ENCODE measurements at regions not wholly inside any gene's neighbourhood (a gene's known extent, or its start where the extent isn't known, plus 50 kb on each side); places are given as distances from the start of the nearest gene placed in this dataset.

DNA sequence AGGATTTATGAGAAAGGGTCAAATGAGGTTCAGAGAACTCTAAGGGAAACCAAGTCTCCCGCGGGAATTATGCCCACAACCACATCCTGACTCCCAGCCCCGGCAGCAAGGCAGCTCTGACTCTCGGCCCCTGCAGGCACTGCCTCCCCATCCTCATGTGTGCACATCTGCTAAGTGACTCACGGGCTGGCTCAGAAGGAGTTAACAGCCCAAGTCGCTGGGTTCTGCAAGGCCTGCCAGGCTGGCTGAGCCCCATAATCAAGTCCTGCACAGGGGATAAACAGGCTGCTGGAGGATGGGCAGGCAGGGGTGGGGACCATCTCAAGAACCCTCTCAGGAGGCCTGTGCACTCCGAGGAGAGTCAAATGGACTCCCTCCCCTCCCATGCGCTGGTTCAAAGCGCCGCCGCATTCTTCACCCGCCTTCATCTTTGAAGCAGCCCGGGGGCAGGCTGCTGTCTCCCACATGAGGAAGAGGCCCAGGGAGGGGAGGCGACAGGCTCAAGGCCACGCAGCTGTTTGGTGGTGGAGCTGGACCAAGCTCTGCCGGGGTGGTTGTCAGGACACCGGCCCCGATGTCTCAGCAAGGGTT, 344.3 kb downstream of the MATN1 start:
- no peak overlapping the region for H3K4me3 Mint-ChIP-seq
- H3K36me3 ChIP-seq = no peaks in the 10 kb centered on the region
- H3K4me1 ChIP-seq = peaks cover 20% of the 10 kb centered on the region
- H3K4me2 ChIP-seq = no peak overlapping the region
- TF ChIP-seq EZH2phosphoT487 (IDR thresholded peaks at IDR 0.05) (no peak), EZH2 (IDR thresholded peaks at IDR 0.05) (no peak)
- TF ChIP-seq, protein P1, sequence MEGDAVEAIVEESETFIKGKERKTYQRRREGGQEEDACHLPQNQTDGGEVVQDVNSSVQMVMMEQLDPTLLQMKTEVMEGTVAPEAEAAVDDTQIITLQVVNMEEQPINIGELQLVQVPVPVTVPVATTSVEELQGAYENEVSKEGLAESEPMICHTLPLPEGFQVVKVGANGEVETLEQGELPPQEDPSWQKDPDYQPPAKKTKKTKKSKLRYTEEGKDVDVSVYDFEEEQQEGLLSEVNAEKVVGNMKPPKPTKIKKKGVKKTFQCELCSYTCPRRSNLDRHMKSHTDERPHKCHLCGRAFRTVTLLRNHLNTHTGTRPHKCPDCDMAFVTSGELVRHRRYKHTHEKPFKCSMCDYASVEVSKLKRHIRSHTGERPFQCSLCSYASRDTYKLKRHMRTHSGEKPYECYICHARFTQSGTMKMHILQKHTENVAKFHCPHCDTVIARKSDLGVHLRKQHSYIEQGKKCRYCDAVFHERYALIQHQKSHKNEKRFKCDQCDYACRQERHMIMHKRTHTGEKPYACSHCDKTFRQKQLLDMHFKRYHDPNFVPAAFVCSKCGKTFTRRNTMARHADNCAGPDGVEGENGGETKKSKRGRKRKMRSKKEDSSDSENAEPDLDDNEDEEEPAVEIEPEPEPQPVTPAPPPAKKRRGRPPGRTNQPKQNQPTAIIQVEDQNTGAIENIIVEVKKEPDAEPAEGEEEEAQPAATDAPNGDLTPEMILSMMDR (IDR thresholded peaks at IDR 0.05) = no peak
- H3K79me2 ChIP-seq (ENCODE audit: low read depth) = no peaks in the 10 kb centered on the region
- H3K4me1 Mint-ChIP-seq = peaks cover 13% of the 10 kb centered on the region
- H3K27me3 Mint-ChIP-seq (ENCODE audit: insufficient read depth, low read depth) = peaks cover 8% of the 10 kb centered on the region
- H3F3A ChIP-seq (ENCODE audit: low read depth) = peaks cover 7% of the 10 kb centered on the region
- H3K27me3 ChIP-seq = no peaks in the 10 kb centered on the region
- no peak overlapping the region for H3K27ac ChIP-seq
- no peaks in the 10 kb centered on the region for H3K9me3 Mint-ChIP-seq
- no peaks in the 10 kb centered on the region for H4K20me1 ChIP-seq (ENCODE audit: low read depth)
- H2AFZ ChIP-seq (replicated peaks) = no peak overlapping the region
- no peaks in the 10 kb centered on the region for H3K9me3 ChIP-seq (ENCODE audit: low read depth)
- no peak overlapping the region for H3K4me3 ChIP-seq
- H3K9ac ChIP-seq = no peak overlapping the region
- H3K27ac Mint-ChIP-seq = no peak overlapping the region
- no peaks in the 10 kb centered on the region for H3K36me3 Mint-ChIP-seq
- peak; percentile 23 for DNase-seq (ENCODE audit: low spot score)

DNA sequence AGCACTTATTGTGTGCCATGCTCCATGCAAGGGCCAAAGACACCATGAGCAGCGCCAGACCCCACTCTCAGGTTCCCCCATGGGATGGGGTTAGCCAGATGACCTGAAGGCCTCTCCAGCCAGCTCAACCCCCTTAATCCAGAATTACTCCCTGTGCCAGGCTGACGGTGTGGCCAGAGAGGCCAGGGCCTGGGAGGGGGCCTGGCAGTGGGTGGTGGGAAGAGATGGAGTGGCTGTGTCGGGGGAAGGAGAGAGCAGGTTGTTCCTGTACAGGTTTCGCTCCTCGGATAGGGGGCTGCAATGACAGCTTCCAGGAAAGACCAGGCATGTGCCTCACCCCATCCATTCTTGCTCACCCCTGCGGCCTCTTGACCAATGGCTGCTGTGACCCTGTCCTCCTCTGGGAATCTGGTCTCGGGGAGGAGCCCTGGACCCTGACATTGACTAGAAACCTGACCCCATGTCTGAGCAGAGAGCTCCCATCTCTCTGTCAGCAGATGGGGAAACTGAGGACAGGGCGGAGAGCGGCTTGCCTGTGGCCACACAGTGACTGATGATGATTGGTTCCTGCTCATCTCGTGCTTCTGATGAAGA, 345.3 kb downstream of the MATN1 start:
- Histone ChIP-seq H3K4me2 (peak overlapping the region; percentile 22), H4K20me1 (ENCODE audit: low read depth) (no peaks in the 10 kb centered on the region), H3K9ac (no peak overlapping the region), H3F3A (ENCODE audit: low read depth) (peaks cover 7% of the 10 kb centered on the region), H3K4me3 (no peak overlapping the region), H3K9me3 (ENCODE audit: low read depth) (no peaks in the 10 kb centered on the region), H2AFZ (replicated peaks) (no peak overlapping the region), H3K79me2 (ENCODE audit: low read depth) (no peaks in the 10 kb centered on the region), H3K36me3 (no peaks in the 10 kb centered on the region), H3K4me1 (peaks cover 20% of the 10 kb centered on the region), H3K27me3 (no peaks in the 10 kb centered on the region), H3K27ac (no peak overlapping the region)
- no peak overlapping the region for H3K4me3 Mint-ChIP-seq
- peaks cover 9% of the 10 kb centered on the region for H3K4me1 Mint-ChIP-seq
- H3K36me3 Mint-ChIP-seq = no peaks in the 10 kb centered on the region
- TF ChIP-seq, protein P1 (IDR thresholded peaks at IDR 0.05) = no peak
- TF ChIP-seq EZH2phosphoT487 (IDR thresholded peaks at IDR 0.05) (no peak), EZH2 (IDR thresholded peaks at IDR 0.05) (no peak)
- no peak for DNase-seq (ENCODE audit: low spot score)
- no peak overlapping the region for H3K27ac Mint-ChIP-seq
- peaks cover 9% of the 10 kb centered on the region for H3K27me3 Mint-ChIP-seq (ENCODE audit: insufficient read depth, low read depth)
- no peaks in the 10 kb centered on the region for H3K9me3 Mint-ChIP-seq

DNA sequence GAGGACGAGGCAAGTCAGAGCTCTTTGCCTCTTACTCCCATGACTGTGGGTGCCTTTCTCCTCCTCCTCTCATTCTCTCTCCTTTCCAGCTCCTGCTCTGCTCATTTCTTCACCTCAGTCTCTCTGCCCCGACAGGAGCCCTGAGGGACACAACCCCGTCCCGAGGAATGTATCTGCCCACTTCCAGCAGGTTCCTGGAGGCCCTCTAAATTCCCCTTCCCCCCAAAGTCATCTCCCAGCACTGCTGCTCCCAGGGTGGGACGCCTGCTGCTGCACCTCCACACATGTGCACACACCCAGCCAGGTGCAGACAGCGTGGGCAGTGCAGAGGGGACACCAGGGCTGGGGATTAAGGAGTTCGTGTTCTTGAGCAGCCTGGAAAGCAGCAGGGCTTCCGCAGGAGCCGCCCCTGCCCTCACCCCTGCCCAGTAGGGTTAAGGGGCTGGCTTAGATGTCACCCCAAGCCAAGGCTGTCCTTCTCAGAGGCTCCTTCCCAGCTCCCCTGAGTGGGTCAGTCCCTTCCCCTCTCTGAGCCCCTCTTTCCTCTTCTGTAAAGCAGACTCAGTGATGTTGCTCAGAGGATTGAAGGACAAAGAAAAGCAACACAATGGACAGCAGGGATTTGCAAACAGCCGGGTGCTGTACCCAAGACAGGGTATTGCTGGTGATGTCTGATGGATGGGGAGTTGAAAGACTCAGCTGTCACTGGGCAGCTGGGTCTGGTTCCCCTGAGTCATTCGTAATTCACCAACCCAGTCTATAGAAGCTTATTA, 346.0 kb downstream of the MATN1 start:
- H3K4me1 ChIP-seq = peaks cover 20% of the 10 kb centered on the region
- H3K9ac ChIP-seq = no peak overlapping the region
- no peak overlapping the region for H3K4me3 ChIP-seq
- H3K27me3 Mint-ChIP-seq (ENCODE audit: insufficient read depth, low read depth) = peaks cover 8% of the 10 kb centered on the region
- no peaks in the 10 kb centered on the region for H3K27me3 ChIP-seq
- H3K27ac ChIP-seq = no peak overlapping the region
- no peak for TF ChIP-seq EZH2 (IDR thresholded peaks at IDR 0.05)
- TF ChIP-seq, protein P1 (IDR thresholded peaks at IDR 0.05) = no peak
- no peak for TF ChIP-seq EZH2phosphoT487 (IDR thresholded peaks at IDR 0.05)
- H3K36me3 ChIP-seq = no peaks in the 10 kb centered on the region
- no peaks in the 10 kb centered on the region for H3K9me3 ChIP-seq (ENCODE audit: low read depth)
- H3F3A ChIP-seq (ENCODE audit: low read depth) = peaks cover 7% of the 10 kb centered on the region
- peak overlapping the region; percentile 22 for H3K4me2 ChIP-seq
- no peak overlapping the region for H3K4me3 Mint-ChIP-seq
- H2AFZ ChIP-seq (replicated peaks) = peak overlapping the region; percentile 50
- peaks cover 9% of the 10 kb centered on the region for H3K4me1 Mint-ChIP-seq
- no peaks in the 10 kb centered on the region for H3K9me3 Mint-ChIP-seq
- H3K36me3 Mint-ChIP-seq = no peaks in the 10 kb centered on the region
- H3K79me2 ChIP-seq (ENCODE audit: low read depth) = no peaks in the 10 kb centered on the region
- no peaks in the 10 kb centered on the region for H4K20me1 ChIP-seq (ENCODE audit: low read depth)
- H3K27ac Mint-ChIP-seq = no peak overlapping the region
- peak; percentile 48 for DNase-seq (ENCODE audit: low spot score)

Data from neural progenitor cell (in vitro differentiated cells).